ENCODE measurements at regions not wholly inside any gene's neighbourhood (a gene's known extent, or its start where the extent isn't known, plus 50 kb on each side); places are given as distances from the start of the nearest gene placed in this dataset.
"Not testable (repeated sequence)": the region's sequence is repeated elsewhere in the genome, so short reads cannot be mapped to it uniquely, and the experiment has no call there.

DNA sequence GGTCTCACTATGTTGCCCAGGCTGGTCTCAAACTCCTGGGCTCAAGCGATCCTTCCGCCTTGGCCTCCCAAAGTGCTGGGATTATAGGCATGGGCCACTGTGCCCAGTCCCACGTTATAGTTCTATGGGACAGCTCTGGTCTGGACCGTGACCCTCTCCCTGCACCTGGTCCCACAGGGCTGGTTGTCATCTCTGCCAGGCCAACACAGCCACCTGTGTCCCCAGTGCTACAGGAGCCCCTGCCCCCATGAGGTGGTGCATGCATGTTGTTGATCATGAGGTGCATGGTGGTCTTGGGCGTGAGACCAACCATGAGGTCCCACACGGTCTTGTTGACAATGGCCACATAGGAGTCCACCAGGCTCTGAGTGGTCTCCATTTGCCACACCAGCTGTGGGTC is 51.0 kb upstream of the UBE2Q2 start:
- H3K27ac Mint-ChIP-seq, H3K4me3 Mint-ChIP-seq, DNase-seq, H3K9me3 Mint-ChIP-seq, H3K4me1 Mint-ChIP-seq, POLR2A ChIA-PET, H3K36me3 Mint-ChIP-seq, ATAC-seq: not testable (repeated sequence)
- H3K27me3 Mint-ChIP-seq: peaks cover 10 to 28% (median 17%) of the 10 kb centered on the region in 5 donors

DNA sequence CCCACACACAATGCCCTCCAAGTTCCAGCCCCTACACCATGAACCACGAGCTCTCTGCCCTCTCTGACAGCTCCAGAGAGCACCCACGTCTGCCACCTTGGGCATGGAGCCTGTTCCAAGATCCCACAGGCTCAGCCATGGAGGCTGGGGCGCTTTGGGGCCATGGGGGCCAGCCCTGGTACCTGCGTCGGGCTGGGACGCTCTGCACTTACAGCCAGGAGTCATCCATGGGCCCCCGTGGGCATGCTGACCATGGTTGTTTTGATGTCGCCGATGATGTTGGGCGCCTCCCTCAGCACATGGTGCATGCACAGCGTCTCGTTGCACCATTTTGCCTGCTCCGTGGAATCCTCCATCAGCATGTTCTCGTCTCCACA is 51.9 kb upstream of the UBE2Q2 start:
- Mint-ChIP-seq H3K36me3 (no peaks in the 10 kb centered on the region), H3K9me3 (no peaks in the 10 kb centered on the region), H3K27me3 (peaks cover 3 to 22% (median 12%) of the 10 kb centered on the region in 5 donors), H3K27ac (no peak overlapping the region), H3K4me3 (no peak overlapping the region), H3K4me1 (no peaks in the 10 kb centered on the region)
- no peak for DNase-seq
- no peak for ATAC-seq
- POLR2A ChIA-PET: no interaction called here

DNA sequence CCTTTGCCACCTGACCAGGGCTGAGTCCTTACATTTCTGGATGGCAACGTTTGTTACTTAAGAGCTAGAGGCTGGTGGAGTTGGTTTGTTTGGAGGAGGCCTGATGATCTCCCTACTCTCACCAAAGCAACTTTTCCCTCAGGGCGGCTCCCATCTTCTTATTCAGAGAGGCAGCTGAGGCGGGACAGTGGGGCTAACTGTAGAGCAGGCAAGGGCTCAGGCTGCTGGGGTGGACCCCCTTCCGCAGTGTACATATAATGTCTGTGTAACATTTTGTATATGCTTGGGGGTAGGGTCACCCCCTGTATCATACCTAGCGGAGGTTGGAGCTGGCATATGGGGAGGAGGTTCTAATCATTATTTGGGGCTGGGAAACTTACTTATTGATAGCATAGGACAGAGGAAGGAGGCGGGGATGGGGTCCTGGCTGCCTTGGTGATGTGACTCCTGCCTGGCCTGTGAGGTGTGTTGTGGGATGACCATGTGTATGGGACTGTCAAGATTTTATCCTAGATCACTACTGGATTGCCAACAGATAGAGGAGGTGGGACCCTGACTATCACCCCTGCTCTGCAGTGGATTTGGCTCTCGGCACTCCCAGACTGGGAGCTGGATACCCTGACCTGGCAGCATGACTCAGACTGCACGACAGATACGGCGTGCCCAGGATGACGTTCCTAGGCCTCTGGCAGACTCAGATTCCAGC is 52.5 kb upstream of the UBE2Q2 start:
- Mint-ChIP-seq H3K36me3 (no peaks in the 10 kb centered on the region), H3K9me3 (no peaks in the 10 kb centered on the region), H3K27me3 (peaks cover 4 to 20% (median 17%) of the 10 kb centered on the region in 5 donors), H3K4me3 (no peak overlapping the region), H3K27ac (no peak overlapping the region), H3K4me1 (peaks cover 0 to 4% (median 1%) of the 10 kb centered on the region in 4 donors)
- DNase-seq (no peak), ATAC-seq (no peak)
- POLR2A ChIA-PET: no interaction called here

DNA sequence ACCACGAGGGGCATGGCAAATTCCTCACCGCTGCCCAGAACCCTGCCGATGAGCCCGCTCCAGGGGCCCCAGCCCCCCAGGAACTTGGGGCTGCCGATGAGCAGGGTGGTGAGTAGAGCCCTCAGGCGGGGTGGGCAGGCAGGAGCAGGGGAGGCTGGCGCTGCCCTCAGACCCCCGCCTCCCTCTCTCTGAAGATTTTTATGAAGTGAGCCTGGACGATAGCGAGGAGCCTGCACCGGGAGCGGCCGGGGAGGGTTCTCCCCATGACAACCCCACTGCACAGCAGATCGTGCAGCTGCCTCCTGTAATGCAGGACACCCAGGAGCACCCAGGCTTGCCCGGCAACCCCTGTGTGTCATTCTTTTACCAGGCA is 56.7 kb upstream of the UBE2Q2 start:
- no peaks in the 10 kb centered on the region for H3K9me3 Mint-ChIP-seq
- POLR2A ChIA-PET: no interaction called here
- no peaks in the 10 kb centered on the region for H3K36me3 Mint-ChIP-seq
- ATAC-seq (no peak), DNase-seq (no peak)
- no peak overlapping the region for H3K27ac Mint-ChIP-seq
- peaks cover 0 to 8% (median 1%) of the 10 kb centered on the region in 4 donors for H3K4me1 Mint-ChIP-seq
- peaks cover 4 to 30% (median 24%) of the 10 kb centered on the region in 5 donors for H3K27me3 Mint-ChIP-seq
- H3K4me3 Mint-ChIP-seq: no peak overlapping the region

DNA sequence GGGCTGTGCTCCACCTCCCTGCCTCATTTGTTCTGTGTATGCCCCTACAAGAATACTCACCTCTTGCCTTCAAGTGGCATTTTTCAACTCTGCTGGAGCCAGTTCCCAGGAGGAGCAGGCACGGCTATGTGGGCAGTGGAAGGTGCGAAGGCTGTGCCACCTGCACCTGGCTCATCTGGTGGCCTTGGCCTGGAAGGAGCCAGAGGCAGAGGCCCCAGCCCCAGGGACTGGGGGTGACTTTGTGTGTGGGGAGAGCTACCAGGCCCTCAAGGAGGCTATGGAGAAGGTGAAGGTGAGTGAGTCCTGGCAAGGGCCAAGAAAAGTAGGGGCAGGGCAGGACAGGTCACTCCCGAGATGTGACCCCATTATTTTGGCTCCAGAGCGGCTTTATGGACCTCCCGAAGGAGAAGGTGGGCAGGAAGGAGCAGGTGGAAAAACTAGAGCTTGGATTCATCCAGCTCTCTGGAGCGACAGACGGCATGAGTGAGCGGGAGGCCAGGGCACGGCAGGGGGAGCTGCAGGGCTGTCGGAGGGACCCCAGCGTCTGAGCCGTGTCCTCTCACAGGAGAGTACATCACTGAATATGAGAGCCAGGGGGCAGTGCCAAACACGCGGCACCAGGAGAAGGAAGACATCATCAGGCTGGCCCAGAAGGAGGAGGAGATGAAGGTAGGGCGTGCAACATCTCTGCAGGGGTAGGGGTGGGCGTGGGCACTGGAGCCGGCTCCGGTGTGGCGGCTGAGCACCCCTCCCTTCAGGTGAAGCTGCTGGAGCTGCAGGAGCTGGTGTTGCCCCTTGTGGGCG is 57.3 kb upstream of the UBE2Q2 start:
- POLR2A ChIA-PET: no interaction called here
- Mint-ChIP-seq H3K27ac (peak overlapping the region in 1 of 10 donors; percentile 60), H3K27me3 (peaks cover 4 to 32% (median 21%) of the 10 kb centered on the region in 5 donors), H3K36me3 (no peaks in the 10 kb centered on the region), H3K4me3 (peak overlapping the region in 2 of 10 donors; percentile 45 to 57), H3K9me3 (no peaks in the 10 kb centered on the region), H3K4me1 (peaks cover 0 to 8% (median 1%) of the 10 kb centered on the region in 4 donors)
- DNase-seq (peak in 1 of 10 donors; percentile 26), ATAC-seq (peak in 1 of 2 donors; percentile 46)

DNA sequence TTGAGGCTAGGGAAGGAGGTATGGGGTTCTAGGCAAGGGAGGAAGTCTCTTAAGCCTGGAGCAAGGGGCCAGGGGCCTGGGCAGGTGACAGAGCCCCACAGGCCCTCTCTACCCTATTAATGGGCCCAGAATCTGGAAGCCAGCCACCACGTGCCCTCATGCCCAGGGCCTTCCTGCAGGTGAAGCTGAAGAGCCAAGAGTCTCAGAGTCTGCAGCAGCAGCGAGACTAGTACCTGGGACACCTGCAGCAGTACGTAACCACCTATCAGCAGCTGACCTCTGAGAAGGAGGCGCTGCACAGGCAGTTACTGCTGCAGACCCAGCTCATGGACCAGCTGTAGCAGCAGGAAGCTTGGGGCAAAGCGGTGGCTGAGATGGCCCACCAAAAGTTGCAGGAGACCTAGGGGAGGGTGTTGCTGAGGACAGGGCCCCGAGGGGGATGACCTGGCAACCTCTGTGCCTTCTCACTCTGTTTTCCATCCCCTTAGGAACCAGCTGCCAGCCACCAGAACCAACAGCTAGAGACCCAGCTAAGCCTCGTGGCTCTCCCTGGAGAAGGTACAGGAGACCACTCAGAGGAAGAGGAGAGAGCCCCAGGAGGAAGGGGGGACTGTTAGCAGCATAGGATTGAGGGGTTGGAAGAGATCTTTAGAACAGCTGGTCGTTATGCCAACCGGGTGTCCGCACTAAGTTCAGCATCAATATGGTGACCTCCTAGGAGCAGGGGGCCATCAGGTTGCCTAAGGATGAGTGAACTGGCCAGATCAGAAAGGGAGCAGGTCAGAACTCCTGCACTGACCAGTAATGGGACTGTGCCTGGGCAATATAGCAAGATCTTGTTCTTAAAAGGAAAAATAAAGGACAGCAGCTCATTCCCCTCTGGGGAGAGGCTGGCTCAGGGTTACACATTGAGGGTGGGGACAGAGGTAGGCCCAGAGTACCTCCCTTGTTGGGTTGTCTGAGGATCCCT is 58.5 kb upstream of the UBE2Q2 start:
- H3K4me3 Mint-ChIP-seq, ATAC-seq, H3K4me1 Mint-ChIP-seq, H3K9me3 Mint-ChIP-seq, DNase-seq, H3K36me3 Mint-ChIP-seq, POLR2A ChIA-PET: not testable (repeated sequence)
- Mint-ChIP-seq H3K27ac (peak overlapping the region in 1 of 10 donors; percentile 11), H3K27me3 (peaks cover 5 to 30% (median 21%) of the 10 kb centered on the region in 5 donors)

DNA sequence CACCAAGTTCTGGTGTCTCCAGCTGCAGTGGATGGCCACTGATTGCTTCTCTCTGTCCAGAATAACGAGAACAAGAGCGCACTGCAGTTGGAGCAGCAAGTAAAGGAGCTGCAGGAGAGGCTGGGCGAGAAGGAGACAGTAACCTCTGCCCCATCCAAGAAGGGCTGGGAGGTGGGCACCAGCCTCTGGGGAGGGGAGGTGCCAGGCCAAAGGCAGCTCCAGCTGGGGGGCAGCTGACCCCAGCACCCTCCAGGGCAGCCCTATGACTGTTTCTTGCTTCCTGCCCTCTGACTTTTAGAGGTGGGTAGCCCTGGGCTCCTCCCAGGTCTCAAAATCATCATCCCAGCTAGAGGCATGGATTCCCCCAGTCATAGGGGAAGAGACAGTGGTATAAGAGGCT is 59.7 kb upstream of the UBE2Q2 start:
- ATAC-seq, H3K36me3 Mint-ChIP-seq, POLR2A ChIA-PET, H3K27ac Mint-ChIP-seq, H3K9me3 Mint-ChIP-seq, H3K4me1 Mint-ChIP-seq, H3K4me3 Mint-ChIP-seq, DNase-seq: not testable (repeated sequence)
- H3K27me3 Mint-ChIP-seq: peaks cover 5 to 30% (median 24%) of the 10 kb centered on the region in 5 donors

DNA sequence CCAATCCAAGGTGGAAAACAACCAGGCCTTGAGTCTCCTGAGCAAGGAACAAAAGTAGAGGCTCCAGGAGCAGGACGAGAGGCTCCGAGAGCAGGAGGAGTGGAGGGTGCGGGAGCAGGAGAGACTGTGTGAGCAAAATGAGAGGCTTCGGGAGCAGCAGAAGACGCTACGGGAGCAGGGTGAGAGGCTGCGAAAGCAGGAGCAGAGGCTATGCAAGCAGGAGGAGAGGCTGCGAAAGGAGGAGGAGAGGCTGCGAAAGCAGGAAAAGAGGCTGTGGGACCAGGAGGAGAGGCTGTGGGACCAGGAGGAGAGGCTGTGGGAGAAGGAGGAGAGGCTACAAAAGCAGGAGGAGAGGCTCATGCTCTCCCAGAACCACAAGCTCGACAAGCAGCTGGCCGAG is 60.3 kb upstream of the UBE2Q2 start:
- ATAC-seq: no peak
- Mint-ChIP-seq H3K27ac (no peak overlapping the region), H3K36me3 (no peaks in the 10 kb centered on the region), H3K4me3 (no peak overlapping the region), H3K27me3 (peaks cover 5 to 30% (median 22%) of the 10 kb centered on the region in 5 donors), H3K9me3 (no peaks in the 10 kb centered on the region), H3K4me1 (peaks cover 0 to 8% (median 1%) of the 10 kb centered on the region in 4 donors)
- POLR2A ChIA-PET: no interaction called here
- DNase-seq: no peak

DNA sequence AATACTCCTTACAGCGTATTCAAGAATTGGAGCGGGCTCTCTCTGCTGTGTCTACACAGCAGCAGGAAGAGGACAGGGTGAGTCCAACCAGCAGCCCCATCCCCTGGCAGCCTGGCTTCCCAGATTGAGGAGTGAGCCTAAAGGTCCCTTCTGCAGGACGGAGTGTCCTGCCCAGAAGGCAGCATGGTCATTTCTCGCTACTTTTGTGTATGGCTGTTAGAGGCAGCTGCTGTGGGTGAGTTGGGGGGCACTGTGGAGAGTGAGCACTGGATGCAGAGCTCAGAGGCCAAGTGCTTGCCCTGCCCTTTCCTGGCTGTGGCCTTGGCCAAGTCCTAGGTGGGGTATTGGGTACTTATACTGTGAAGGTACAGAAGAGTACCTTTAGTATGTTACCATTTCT is 62.3 kb upstream of the UBE2Q2 start:
- POLR2A ChIA-PET, DNase-seq, H3K4me1 Mint-ChIP-seq, H3K4me3 Mint-ChIP-seq, ATAC-seq, H3K27ac Mint-ChIP-seq, H3K9me3 Mint-ChIP-seq, H3K36me3 Mint-ChIP-seq: not testable (repeated sequence)
- peaks cover 7 to 25% (median 20%) of the 10 kb centered on the region in 5 donors for H3K27me3 Mint-ChIP-seq

DNA sequence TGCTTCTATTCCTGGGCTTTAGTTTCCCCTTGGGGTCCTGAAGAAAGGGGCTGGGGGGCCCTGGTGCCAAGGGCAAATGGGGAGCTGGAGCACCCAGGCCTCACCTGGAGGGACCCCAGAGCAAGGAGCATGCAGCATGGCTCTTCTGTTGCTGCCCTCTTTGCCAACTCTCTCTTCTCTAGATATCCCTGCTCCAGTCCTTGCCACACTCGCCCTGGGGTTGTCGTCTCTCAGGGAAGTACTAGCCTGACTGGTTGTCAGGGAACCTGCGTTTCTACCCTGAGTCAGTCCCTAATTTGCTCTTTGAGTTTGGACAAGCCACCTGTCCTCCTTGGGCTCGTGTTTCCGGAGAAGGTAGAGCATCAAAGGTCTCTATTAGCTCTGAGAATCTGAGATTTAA is 63.7 kb upstream of the UBE2Q2 start:
- no peak for ATAC-seq
- no peaks in the 10 kb centered on the region for H3K36me3 Mint-ChIP-seq
- H3K4me3 Mint-ChIP-seq: no peak overlapping the region
- peaks cover 5 to 21% (median 18%) of the 10 kb centered on the region in 5 donors for H3K27me3 Mint-ChIP-seq
- no peaks in the 10 kb centered on the region for H3K9me3 Mint-ChIP-seq
- H3K27ac Mint-ChIP-seq: no peak overlapping the region
- POLR2A ChIA-PET: no interaction called here
- DNase-seq: no peak
- H3K4me1 Mint-ChIP-seq: peaks cover 0 to 7% (median 4%) of the 10 kb centered on the region in 4 donors

DNA sequence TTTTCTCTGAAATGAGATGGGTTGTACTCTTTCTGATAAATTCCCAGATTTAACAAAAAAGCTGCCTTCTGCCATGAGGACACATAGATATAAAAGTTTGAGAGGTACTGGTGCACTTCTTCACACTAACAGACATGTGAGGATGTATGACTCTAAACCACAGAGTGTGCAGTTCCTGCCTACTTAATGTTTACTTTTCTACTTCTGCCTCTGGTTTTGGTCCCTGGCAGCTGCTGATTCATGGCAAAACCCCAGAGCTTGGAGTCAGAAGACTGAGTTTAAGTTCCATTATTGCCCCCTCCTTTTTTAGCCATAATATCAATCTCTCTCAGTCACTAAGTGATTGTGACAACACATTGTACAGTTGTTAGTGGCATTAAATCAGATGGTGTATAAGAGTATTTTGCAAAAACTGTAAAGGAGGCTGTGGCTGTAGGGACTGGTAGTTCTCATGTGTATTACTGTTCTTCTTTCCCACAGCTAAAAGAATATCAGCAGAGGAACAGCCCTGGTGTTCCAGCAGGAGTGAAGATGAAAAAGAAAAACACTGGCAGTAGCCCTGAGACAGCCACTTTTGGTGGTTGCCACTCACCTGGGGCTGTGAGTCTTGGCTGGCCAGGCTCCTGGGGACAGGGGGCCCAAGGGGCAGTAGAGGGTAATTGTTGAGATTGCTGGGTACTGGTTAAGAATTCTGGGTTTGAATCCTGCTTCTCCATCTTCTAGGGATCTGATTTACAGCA is 64.4 kb upstream of the CSPG4 start:
- H3K4me3 Mint-ChIP-seq, H3K27ac Mint-ChIP-seq, H3K36me3 Mint-ChIP-seq, DNase-seq, H3K4me1 Mint-ChIP-seq, POLR2A ChIA-PET, H3K9me3 Mint-ChIP-seq, ATAC-seq, H3K27me3 Mint-ChIP-seq: not testable (repeated sequence)

DNA sequence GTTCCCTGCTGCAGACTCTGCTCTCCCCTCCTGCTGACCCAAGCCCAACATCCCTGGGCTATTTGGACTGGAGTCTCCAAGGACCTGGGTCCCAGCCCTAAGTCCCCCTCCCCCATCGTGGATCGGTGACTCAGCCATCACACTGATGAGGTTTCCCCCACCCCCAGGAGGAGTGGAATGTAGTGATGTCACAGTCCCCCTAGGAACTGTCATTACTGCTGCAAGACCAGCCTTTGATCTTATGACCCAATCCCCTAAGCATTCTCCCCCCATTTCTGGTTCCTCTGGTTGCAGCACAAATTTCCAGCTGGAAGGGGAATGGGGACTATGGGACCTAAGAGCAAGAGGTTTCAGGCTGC is 63.4 kb upstream of the CSPG4 start:
- Mint-ChIP-seq H3K27me3 (peaks cover 0 to 4% (median 2%) of the 10 kb centered on the region in 5 donors), H3K4me3 (no peak overlapping the region), H3K36me3 (no peaks in the 10 kb centered on the region), H3K27ac (peak overlapping the region in 1 of 10 donors; percentile 79), H3K4me1 (peaks cover 0 to 7% (median 2%) of the 10 kb centered on the region in 4 donors), H3K9me3 (no peaks in the 10 kb centered on the region)
- POLR2A ChIA-PET: no interaction called here
- ATAC-seq: no peak
- no peak for DNase-seq
